ENCODE measurements at regions not wholly inside any gene's neighbourhood (a gene's known extent, or its start where the extent isn't known, plus 50 kb on each side); places are given as distances from the start of the nearest gene placed in this dataset.

GRCh38 chr1:90161625-90162024, 166.7 kb downstream of the ZNF326 start:
- Histone ChIP-seq H3K27me3 (no peaks in the 10 kb centered on the region), H3K27ac (no peak overlapping the region), H3K9me3 (peaks cover 0 to under 1% of the 10 kb centered on the region in 2 donors), H3K4me3 (no peak overlapping the region), H3K36me3 (no peaks in the 10 kb centered on the region), H3K4me1 (no peaks in the 10 kb centered on the region)
- DNase-seq (no peak), ATAC-seq (no peak)
- TF ChIP-seq, protein P1, sequence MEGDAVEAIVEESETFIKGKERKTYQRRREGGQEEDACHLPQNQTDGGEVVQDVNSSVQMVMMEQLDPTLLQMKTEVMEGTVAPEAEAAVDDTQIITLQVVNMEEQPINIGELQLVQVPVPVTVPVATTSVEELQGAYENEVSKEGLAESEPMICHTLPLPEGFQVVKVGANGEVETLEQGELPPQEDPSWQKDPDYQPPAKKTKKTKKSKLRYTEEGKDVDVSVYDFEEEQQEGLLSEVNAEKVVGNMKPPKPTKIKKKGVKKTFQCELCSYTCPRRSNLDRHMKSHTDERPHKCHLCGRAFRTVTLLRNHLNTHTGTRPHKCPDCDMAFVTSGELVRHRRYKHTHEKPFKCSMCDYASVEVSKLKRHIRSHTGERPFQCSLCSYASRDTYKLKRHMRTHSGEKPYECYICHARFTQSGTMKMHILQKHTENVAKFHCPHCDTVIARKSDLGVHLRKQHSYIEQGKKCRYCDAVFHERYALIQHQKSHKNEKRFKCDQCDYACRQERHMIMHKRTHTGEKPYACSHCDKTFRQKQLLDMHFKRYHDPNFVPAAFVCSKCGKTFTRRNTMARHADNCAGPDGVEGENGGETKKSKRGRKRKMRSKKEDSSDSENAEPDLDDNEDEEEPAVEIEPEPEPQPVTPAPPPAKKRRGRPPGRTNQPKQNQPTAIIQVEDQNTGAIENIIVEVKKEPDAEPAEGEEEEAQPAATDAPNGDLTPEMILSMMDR (IDR thresholded peaks at IDR 0.05) = no peak
- intact Hi-C loops (cut with DNase I) = no loop called here

GRCh38 chr1:90155721-90156487, 161.0 kb downstream of the ZNF326 start:
- TF ChIP-seq, protein P1 (IDR thresholded peaks at IDR 0.05) = no peak
- no peaks in the 10 kb centered on the region for H3K4me1 ChIP-seq
- H3K4me3 ChIP-seq = no peak overlapping the region
- ATAC-seq = no peak
- H3K27ac ChIP-seq = no peak overlapping the region
- no peaks in the 10 kb centered on the region for H3K27me3 ChIP-seq
- intact Hi-C loops (cut with DNase I) = no loop called here
- peaks cover 0 to 10% of the 10 kb centered on the region in 2 donors for H3K9me3 ChIP-seq
- no peak for DNase-seq
- no peaks in the 10 kb centered on the region for H3K36me3 ChIP-seq

DNA sequence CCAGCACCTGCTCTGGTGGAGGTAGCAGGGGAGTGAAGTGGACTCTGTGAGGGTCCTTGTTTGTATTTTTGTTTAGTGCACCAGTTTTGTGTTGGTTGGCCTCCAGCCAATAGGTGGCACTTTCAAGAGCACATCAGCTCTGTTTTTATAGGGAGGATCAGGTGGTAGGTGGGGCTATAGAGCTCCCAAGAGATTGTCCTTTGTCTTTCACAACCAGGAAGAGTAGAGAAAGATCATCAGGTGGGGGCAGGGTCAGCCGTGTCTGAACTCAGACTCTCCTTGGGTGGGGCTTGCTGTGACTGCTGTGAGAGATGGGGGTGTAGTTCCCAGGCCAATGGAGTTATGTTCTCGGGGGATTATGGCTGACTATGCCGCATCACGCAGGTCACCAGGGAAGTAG, 159.8 kb downstream of the ZNF326 start:
- no peak for ATAC-seq
- intact Hi-C loops (cut with DNase I) = no loop called here
- H3K4me1 ChIP-seq = no peaks in the 10 kb centered on the region

GRCh38 chr1:90149101-90149500, 154.2 kb downstream of the ZNF326 start:
- no peak overlapping the region for H3K4me3 ChIP-seq
- TF ChIP-seq, protein P1 (IDR thresholded peaks at IDR 0.05) = no peak
- no peak for DNase-seq
- no peaks in the 10 kb centered on the region for H3K4me1 ChIP-seq
- intact Hi-C loops (cut with DNase I) = no loop called here
- ATAC-seq = no peak
- H3K27ac ChIP-seq = no peak overlapping the region
- no peaks in the 10 kb centered on the region for H3K27me3 ChIP-seq
- peaks cover 0 to 16% of the 10 kb centered on the region in 2 donors for H3K9me3 ChIP-seq
- no peaks in the 10 kb centered on the region for H3K36me3 ChIP-seq

More for the DNA sequence above, 159.8 kb downstream of the ZNF326 start:
- peaks cover 0 to 16% of the 10 kb centered on the region in 2 donors for H3K9me3 ChIP-seq
- no peaks in the 10 kb centered on the region for H3K36me3 ChIP-seq
- H3K27me3 ChIP-seq = no peaks in the 10 kb centered on the region
- TF ChIP-seq, protein P1 (IDR thresholded peaks at IDR 0.05) = no peak
- no peak overlapping the region for H3K4me3 ChIP-seq
- DNase-seq = no peak
- H3K27ac ChIP-seq = no peak overlapping the region

DNA sequence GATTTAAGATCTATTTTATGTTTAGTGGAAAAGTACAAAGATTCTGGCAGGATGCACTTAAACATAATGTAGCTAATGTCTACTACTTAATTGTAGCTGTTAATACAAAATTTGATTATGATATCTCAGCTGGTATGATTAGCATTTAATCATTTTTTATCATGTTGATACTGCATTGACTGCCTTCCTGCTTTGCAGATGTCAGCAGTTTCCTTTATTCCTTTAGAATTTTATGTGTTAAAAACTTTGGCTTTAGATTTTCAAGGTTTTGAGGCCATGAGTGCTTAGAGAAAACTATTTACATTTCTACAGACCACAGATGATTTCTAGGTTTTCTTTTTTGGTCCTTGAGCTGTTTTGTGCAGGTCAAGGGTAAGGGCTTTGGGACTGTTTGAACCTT, 152.2 kb downstream of the ZNF326 start:
- Histone ChIP-seq H3K9me3 (peaks cover 0 to 12% of the 10 kb centered on the region in 2 donors), H3K27me3 (no peaks in the 10 kb centered on the region), H3K4me3 (no peak overlapping the region), H3K36me3 (no peaks in the 10 kb centered on the region), H3K4me1 (no peaks in the 10 kb centered on the region), H3K27ac (no peak overlapping the region)
- TF ChIP-seq, protein P1 (IDR thresholded peaks at IDR 0.05) = no peak
- intact Hi-C loops (cut with DNase I) = no loop called here
- ATAC-seq = no peak
- DNase-seq = no peak

Data from left lung (tissue), 4 donors.